IMR-90 (cell line): ENCODE measurements at regions not wholly inside any gene's neighbourhood (a gene's known extent, or its start where the extent isn't known, plus 50 kb on each side); places are given as distances from the start of the nearest gene placed in this dataset.

ENCODE experiments used
- ATAC-seq: fragments of 200-7000 bp; cut with Tn5 transposase; 2 replicates; pipeline ENCODE4 v1.9.1; 2020; ENCODE audit warnings: low read depth, mild to moderate bottlenecking, moderate library complexity
- BruUV-seq: library from RNA; stranded (reverse); fragments of 400-500 nt; replicated peaks from 2 replicates; lab custom pipeline; 2021; lab: Mats Ljungman, UMichigan
- CTCF ChIA-PET: fragments of 300-600 bp; formaldehyde crosslinking; extraction: SDS; loops from one replicate; lab custom pipeline; 2021; ENCODE audit warnings: antibody characterized with exemption; lab: Yijun Ruan, JAX
- POLR2A ChIA-PET: fragments of 300-600 bp; sonication (Branson Sonifier 250); formaldehyde crosslinking; loops from one replicate; lab custom pipeline; 2022; ENCODE audit warnings: antibody characterized with exemption; ENCODE audit not compliant: unreplicated experiment; lab: Charles Lee
- DNase-seq: peaks from one replicate; pipeline ENCODE4 v3.0.0; 2013
- H2AFZ ChIP-seq: replicated peaks from 2 replicates; pipeline ENCODE3; 2013; ENCODE audit warnings: low read length, mild to moderate bottlenecking; ENCODE audit not compliant: poor library complexity
- H2AK5ac ChIP-seq: 2 replicates; pipeline ENCODE4 v1.6.1; 2013; ENCODE audit warnings: low read depth, low read length, inconsistent platforms
- H2AK9ac ChIP-seq: replicated peaks from 2 replicates; pipeline ENCODE3; 2013; ENCODE audit warnings: mild to moderate bottlenecking, low read depth, low read length, moderate library complexity; ENCODE audit not compliant: poor library complexity
- H2BK120ac ChIP-seq: 2 replicates; pipeline ENCODE4 v1.6.1; 2013; ENCODE audit warnings: low read depth, low read length, inconsistent platforms
- H2BK15ac ChIP-seq: 3 replicates; pipeline ENCODE4 v1.6.1; 2013; ENCODE audit warnings: low read depth, low read length, inconsistent platforms
- H2BK20ac ChIP-seq: 2 replicates; pipeline ENCODE4 v1.6.1; 2013; ENCODE audit warnings: low read depth, mild to moderate bottlenecking, inconsistent platforms, low read length, moderate library complexity
- H2BK5ac ChIP-seq: 2 replicates; pipeline ENCODE4 v1.6.1; 2013; ENCODE audit warnings: mild to moderate bottlenecking, low read depth, low read length, inconsistent platforms; ENCODE audit not compliant: poor library complexity, severe bottlenecking
- H3K14ac ChIP-seq: replicated peaks from 2 replicates; pipeline ENCODE4 v1.6.1; 2013; ENCODE audit warnings: low read depth, low read length, inconsistent platforms
- H3K18ac ChIP-seq: 2 replicates; pipeline ENCODE4 v1.6.1; 2013; ENCODE audit warnings: low read depth, low read length, control low read depth
- H3K23ac ChIP-seq: 2 replicates; pipeline ENCODE4 v1.6.1; 2013; ENCODE audit warnings: low read depth, low read length, inconsistent platforms
- H3K27ac ChIP-seq: 2 replicates; pipeline ENCODE4 v1.5.1; 2013; ENCODE audit warnings: mild to moderate bottlenecking, control low read depth, low read length; ENCODE audit not compliant: insufficient read depth
- H3K27me3 ChIP-seq: 2 replicates; pipeline ENCODE4 v1.6.1; 2013; ENCODE audit warnings: low read length; ENCODE audit not compliant: control insufficient read depth, insufficient read depth
- H3K36me3 ChIP-seq: 2 replicates; pipeline ENCODE4 v1.6.1; 2013; ENCODE audit warnings: low read length, mixed read lengths; ENCODE audit not compliant: control insufficient read depth, insufficient read depth
- H3K4ac ChIP-seq: 2 replicates; pipeline ENCODE4 v1.6.1; 2013; ENCODE audit warnings: low read depth, low read length, inconsistent platforms
- H3K4me1 ChIP-seq: 2 replicates; pipeline ENCODE4 v1.6.1; 2013; ENCODE audit warnings: low read length, mixed read lengths; ENCODE audit not compliant: control insufficient read depth, insufficient read depth
- H3K4me2 ChIP-seq: 2 replicates; pipeline ENCODE4 v1.6.1; 2013; ENCODE audit warnings: low read depth, mild to moderate bottlenecking, control low read depth, low read length, moderate library complexity
- H3K4me3 ChIP-seq: 2 replicates; pipeline ENCODE4 v1.5.1; 2013; ENCODE audit warnings: low read depth, mild to moderate bottlenecking, control low read depth, low read length, moderate library complexity; ENCODE audit not compliant: insufficient read depth
- H3K56ac ChIP-seq: 2 replicates; pipeline ENCODE4 v1.6.1; 2013; ENCODE audit warnings: low read length, inconsistent platforms; ENCODE audit not compliant: insufficient read depth; ENCODE audit errors: extremely low read depth
- H3K79me1 ChIP-seq, 2 experiments: 2 replicates each; pipeline ENCODE4 v1.6.1; 2013; ENCODE audit warnings: low read length in 2 of 2, inconsistent platforms in 1 of 2, low read depth in 1 of 2
- H3K9ac ChIP-seq: 2 replicates; pipeline ENCODE4 v1.6.1; 2013; ENCODE audit warnings: low read depth, low read length, control low read depth
- H3K9me1 ChIP-seq: 2 replicates; pipeline ENCODE4 v1.6.1; 2013; ENCODE audit warnings: low read length, inconsistent platforms; ENCODE audit not compliant: insufficient read depth
- H3K9me3 ChIP-seq: 2 replicates; pipeline ENCODE4 v1.6.1; 2013; ENCODE audit warnings: low read length; ENCODE audit not compliant: control insufficient read depth, insufficient read depth
- H4K20me1 ChIP-seq: 2 replicates; pipeline ENCODE4 v1.6.1; 2013; ENCODE audit warnings: low read length, inconsistent platforms; ENCODE audit not compliant: insufficient read depth
- H4K5ac ChIP-seq: 2 replicates; pipeline ENCODE4 v1.6.1; 2013; ENCODE audit warnings: mild to moderate bottlenecking, low read depth, low read length, control low read depth
- H4K8ac ChIP-seq, 2 experiments: 2 replicates each; pipeline ENCODE4 v1.6.1; 2013; ENCODE audit warnings: low read depth in 2 of 2, low read length in 2 of 2, control low read depth in 1 of 2, inconsistent platforms in 1 of 2
- H4K91ac ChIP-seq: 2 replicates; pipeline ENCODE4 v1.6.1; 2013; ENCODE audit warnings: low read depth, low read length, inconsistent platforms; ENCODE audit not compliant: insufficient read depth
- CEBPB ChIP-seq: IDR thresholded peaks from 2 replicates; pipeline ENCODE4 v1.6.1; 2012; ENCODE audit warnings: low read depth, low read length, improper control_type of control experiment
- FOS ChIP-seq: fragments of 150-350 bp; IDR thresholded peaks from 2 replicates; pipeline ENCODE4 v1.6.1; 2016; ENCODE audit warnings: low read depth, low read length
- MAFK ChIP-seq: IDR thresholded peaks from 2 replicates; pipeline ENCODE4 v1.6.1; 2012; ENCODE audit warnings: low read depth, low read length, improper control_type of control experiment
- MAZ ChIP-seq: IDR thresholded peaks from 2 replicates; pipeline ENCODE4 v1.6.1; 2012; ENCODE audit warnings: low read depth, mild to moderate bottlenecking, low read length, improper control_type of control experiment, moderate library complexity, borderline replicate concordance
- NFE2L2 ChIP-seq: fragments of 150-350 bp; IDR thresholded peaks from 2 replicates; pipeline ENCODE4 v1.6.1; 2016; ENCODE audit warnings: low read depth, mild to moderate bottlenecking, low read length
- POLR2A ChIP-seq: IDR thresholded peaks from 2 replicates; pipeline ENCODE4 v1.6.1; 2012; ENCODE audit warnings: mild to moderate bottlenecking, low read depth, low read length
- RAD21 ChIP-seq: IDR thresholded peaks from 2 replicates; pipeline ENCODE4 v1.6.1; 2012; ENCODE audit warnings: low read length, improper control_type of control experiment
- RFX5 ChIP-seq: IDR thresholded peaks from 2 replicates; pipeline ENCODE4 v1.8.0; 2012; ENCODE audit warnings: low read depth, mild to moderate bottlenecking, low read length, moderate library complexity
- SMC3 ChIP-seq: fragments of 150-350 bp; IDR thresholded peaks from 2 replicates; pipeline ENCODE4 v1.6.1; 2016; ENCODE audit warnings: low read depth, mild to moderate bottlenecking, antibody characterized with exemption, low read length, moderate library complexity
- USF2 ChIP-seq: fragments of 150-350 bp; IDR thresholded peaks from 2 replicates; pipeline ENCODE4 v1.6.1; 2017; ENCODE audit warnings: mild to moderate bottlenecking, antibody characterized with exemption, low read length, low read depth
- WGBS, 2 experiments: methylation state at CpG; one replicate each; pipeline versions ENCODE4 v1.1.5 to v1.1.7; 2013; ENCODE audit warnings: missing lambda C conversion rate in 2 of 2; ENCODE audit not compliant: insufficient read length in 1 of 2; ENCODE audit errors: extremely low coverage in 2 of 2; 5-methylcytosine and 5-hydroxymethylcytosine counted together
- dilution Hi-C: fragments of 300-500 bp; cut with HindIII; formaldehyde crosslinking; loops from one replicate; pipeline ENCODE4 v1.14.3; 2018; ENCODE audit warnings: low sequenced_read_pairs; ENCODE audit not compliant: unreplicated experiment
- in situ Hi-C: fragments of 300-500 bp; cut with MboI; formaldehyde crosslinking; loops from 3 replicates; pipeline ENCODE4 v1.14.3; 2019; ENCODE audit warnings: low sequenced_read_pairs, inconsistent platforms, mixed read lengths
- intact Hi-C: fragments of 100-400 bp; cut with micrococcal nuclease; formaldehyde crosslinking; loops from 2 replicates; pipeline ENCODE4 v1.10.0; 2022

DNA sequence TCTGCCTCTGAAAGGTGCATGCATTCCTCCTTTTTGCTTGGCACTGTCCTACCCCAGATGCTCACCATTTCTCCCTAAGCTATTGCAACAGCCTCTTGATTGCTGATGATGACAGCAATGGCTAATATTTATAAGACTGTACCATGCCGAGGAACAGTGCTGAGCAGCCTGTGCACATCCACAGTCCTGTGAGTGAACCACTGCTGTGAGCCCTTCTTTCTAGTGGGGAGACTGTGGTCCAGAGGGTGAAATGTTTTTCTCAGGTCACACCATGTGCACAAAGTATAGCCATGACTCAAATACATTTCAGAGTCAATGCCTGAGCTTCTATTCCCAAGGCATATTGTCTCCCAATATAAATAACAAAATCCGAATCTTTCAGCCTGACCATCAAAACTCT is 231.2 kb upstream of the LRTM1 start:
- 0 out of 2 replicates have a peak overlapping the region, but pooled peaks have one; percentile 73 for H3K56ac ChIP-seq
- ChIA-PET POLR2A (interaction anchor here (0.6 kb wide), 1 partner anchor 329 kb away, joined by 3 read pairs; no protein-coding TSS in a partner anchor), CTCF (no interaction called here)
- peaks cover 3 to 18% of the 10 kb centered on the region in 2 experiments; a peak in 3 of 4 replicates for H3K79me1 ChIP-seq
- H2BK120ac ChIP-seq: peak overlapping the region; percentile 99
- peaks cover 13% of the 10 kb centered on the region for H3K4me1 ChIP-seq
- peak overlapping the region; percentile 79; the same call in 1 of the 2 replicates for H4K5ac ChIP-seq
- H3K23ac ChIP-seq: peak overlapping the region; percentile 74
- no peaks in the 10 kb centered on the region for H3K27me3 ChIP-seq
- no TSS peak for BruUV-seq
- dilution Hi-C loops (no loop called here), in situ Hi-C loops (no loop called here), intact Hi-C loops (no loop called here)
- no peaks in the 10 kb centered on the region for H3K9me3 ChIP-seq
- H3K9me1 ChIP-seq: peaks cover 18% of the 10 kb centered on the region
- peak overlapping the region; percentile 89 for H4K91ac ChIP-seq
- H2AK9ac ChIP-seq: no peak overlapping the region
- H4K8ac ChIP-seq: peak overlapping the region; percentile 90 to 94
- peak overlapping the region; percentile 89 for H3K14ac ChIP-seq
- WGBS, 2 experiments: 78% methylated on average over 1 of the region's 2 CpGs; no CpG with 5 or more reads in 1 of the 2 experiments
- H2BK5ac ChIP-seq: peak overlapping the region; percentile 98
- ATAC-seq: no peak
- H2BK20ac ChIP-seq: peak overlapping the region; percentile 93
- peak overlapping the region; percentile 37; the same call in 1 of the 2 replicates for H3K27ac ChIP-seq
- TF ChIP-seq RAD21 (no peak), NFE2L2 (no peak), FOS (no peak), CEBPB (no peak), MAZ (no peak), RFX5 (no peak), POLR2A (no peak), USF2 (no peak), SMC3 (no peak), MAFK (no peak)
- H4K20me1 ChIP-seq: no peaks in the 10 kb centered on the region
- peak overlapping the region; percentile 96 for H2AK5ac ChIP-seq
- H3K9ac ChIP-seq: no peak overlapping the region
- no peak for DNase-seq
- no peak overlapping the region for H2AFZ ChIP-seq
- H3K4ac ChIP-seq: peak overlapping the region; percentile 96
- no peaks in the 10 kb centered on the region for H3K36me3 ChIP-seq
- H3K4me2 ChIP-seq: no peak overlapping the region
- H3K18ac ChIP-seq: peak overlapping the region; percentile 72; the same call in 1 of the 2 replicates
- peak overlapping the region; percentile 96; the same call in 2 of the 3 replicates for H2BK15ac ChIP-seq
- H3K4me3 ChIP-seq: no peak overlapping the region
